Pancreas (tissue), 10 donors: ENCODE measurements at regions not wholly inside any gene's neighbourhood (a gene's known extent, or its start where the extent isn't known, plus 50 kb on each side); places are given as distances from the start of the nearest gene placed in this dataset.

Source experiments
- ATAC-seq, 4 donors: fragments of 200-7000 bp; cut with Tn5 transposase; one replicate each; pipeline versions ENCODE4 v1.8.0 to v1.9.1; 2020; ENCODE audit warnings: mild to moderate bottlenecking in 4 of 4, moderate library complexity in 4 of 4
- DNase-seq, 6 donors: peaks; one replicate each; pipeline ENCODE4 v3.0.0-alpha.2; 2020
- FAIRE-seq: peaks from 2 replicates; lab custom pipeline; 2012; peaks lifted over from hg19 to GRCh38; lab: Jason Lieb, UNC
- H3K27ac ChIP-seq, 4 donors: fragments of 200-600 bp; sonication (generic); 1 replicate in 3 of 4; 2 replicates in 1 of 4; pipeline versions ENCODE4 v1.5.0 to v1.8.0; 2020
- H3K27me3 ChIP-seq, 4 donors: fragments of 200-600 bp; one replicate each; pipeline ENCODE4 v1.8.0; 2021
- H3K36me3 ChIP-seq, 3 donors: fragments of 200-600 bp; sonication (generic) in 1 of 3; one replicate each; pipeline versions ENCODE4 v1.5.0 to v1.8.0; 2020 to 2021
- H3K4me1 ChIP-seq, 3 donors: fragments of 200-600 bp; one replicate each; pipeline ENCODE4 v1.8.0; 2021
- H3K4me3 ChIP-seq, 4 donors: fragments of 200-600 bp; sonication (generic) in 2 of 4; one replicate each; pipeline versions ENCODE4 v1.5.0 to v1.8.0; 2020 to 2021
- H3K9me3 ChIP-seq, 4 donors: fragments of 200-600 bp; one replicate each; pipeline ENCODE4 v1.8.0; 2021
- WGBS, 2 donors: extraction: QIAGEN DNeasy Blood & Tissue Kit; methylation state at CpG; one replicate each; pipeline ENCODE4 v1.1.7; 2013; 5-methylcytosine and 5-hydroxymethylcytosine counted together
- intact Hi-C, 3 donors: fragments of 100-400 bp; cut with DNase I; formaldehyde crosslinking; loops; one replicate each; pipeline versions ENCODE4 v1.11.1 to v1.14.2; 2022
- TF ChIP-seq, protein P1 (sequence below), 4 donors: fragments of 200-600 bp; sonication (generic) in 3 of 4; IDR thresholded peaks; one replicate each; pipeline versions ENCODE4 v1.5.0 to v1.8.0; 2021; ENCODE audit warnings: antibody characterized with exemption in 4 of 4
- donor health status: healthy with polysubstance abuse.
- donor health status: DM: no; HTN: no; CAD: no; lungs with moderate emphysema.
- donor health status: DM: no; HTN: no; CAD: no.
- donor health status: control.
- donor health status: control.
- donor health status: Bipolar disorder and iron deficiency.
- donor health status: DM: yes; HTN: yes; CAD: no.
- donor health status: DM: no; HTN: no; CAD: no.
- donor health status: DM: no; HTN: no; CAD: no.
- donor health status: DM: yes; HTN: yes; CAD: no.

DNA sequence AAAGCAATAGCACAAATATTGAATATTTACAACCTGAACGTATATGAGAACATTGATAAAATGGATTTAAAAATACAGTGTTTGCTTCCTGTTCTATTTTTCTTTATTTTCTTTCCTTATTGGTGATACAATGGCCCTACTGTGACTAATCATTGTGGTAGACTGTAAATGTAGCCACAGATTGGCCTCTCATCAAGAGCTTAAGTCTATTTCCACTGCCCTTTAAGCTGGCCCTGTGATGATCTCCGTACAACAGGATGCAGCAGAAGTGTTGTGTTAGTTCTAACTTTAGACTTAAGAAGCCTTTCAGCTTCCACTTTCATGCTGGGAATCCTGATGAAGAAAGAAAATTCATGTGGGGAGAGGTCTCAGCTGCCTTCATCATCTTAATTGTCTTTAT is 285.6 kb upstream of the B3GALT2 start:
- FAIRE-seq = no peak
- no peak for ATAC-seq
- Histone ChIP-seq H3K4me3 (no peak overlapping the region), H3K27ac (no peak overlapping the region), H3K36me3 (no peaks in the 10 kb centered on the region), H3K4me1 (no peaks in the 10 kb centered on the region), H3K27me3 (no peaks in the 10 kb centered on the region), H3K9me3 (no peaks in the 10 kb centered on the region)
- DNase-seq = no peak
- TF ChIP-seq, protein P1, sequence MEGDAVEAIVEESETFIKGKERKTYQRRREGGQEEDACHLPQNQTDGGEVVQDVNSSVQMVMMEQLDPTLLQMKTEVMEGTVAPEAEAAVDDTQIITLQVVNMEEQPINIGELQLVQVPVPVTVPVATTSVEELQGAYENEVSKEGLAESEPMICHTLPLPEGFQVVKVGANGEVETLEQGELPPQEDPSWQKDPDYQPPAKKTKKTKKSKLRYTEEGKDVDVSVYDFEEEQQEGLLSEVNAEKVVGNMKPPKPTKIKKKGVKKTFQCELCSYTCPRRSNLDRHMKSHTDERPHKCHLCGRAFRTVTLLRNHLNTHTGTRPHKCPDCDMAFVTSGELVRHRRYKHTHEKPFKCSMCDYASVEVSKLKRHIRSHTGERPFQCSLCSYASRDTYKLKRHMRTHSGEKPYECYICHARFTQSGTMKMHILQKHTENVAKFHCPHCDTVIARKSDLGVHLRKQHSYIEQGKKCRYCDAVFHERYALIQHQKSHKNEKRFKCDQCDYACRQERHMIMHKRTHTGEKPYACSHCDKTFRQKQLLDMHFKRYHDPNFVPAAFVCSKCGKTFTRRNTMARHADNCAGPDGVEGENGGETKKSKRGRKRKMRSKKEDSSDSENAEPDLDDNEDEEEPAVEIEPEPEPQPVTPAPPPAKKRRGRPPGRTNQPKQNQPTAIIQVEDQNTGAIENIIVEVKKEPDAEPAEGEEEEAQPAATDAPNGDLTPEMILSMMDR (IDR thresholded peaks at IDR 0.05) = no peak
- intact Hi-C loops = no loop called here
- 74 to 84% methylated on average over 2 of the region's 2 CpGs for WGBS, 2 donors

DNA sequence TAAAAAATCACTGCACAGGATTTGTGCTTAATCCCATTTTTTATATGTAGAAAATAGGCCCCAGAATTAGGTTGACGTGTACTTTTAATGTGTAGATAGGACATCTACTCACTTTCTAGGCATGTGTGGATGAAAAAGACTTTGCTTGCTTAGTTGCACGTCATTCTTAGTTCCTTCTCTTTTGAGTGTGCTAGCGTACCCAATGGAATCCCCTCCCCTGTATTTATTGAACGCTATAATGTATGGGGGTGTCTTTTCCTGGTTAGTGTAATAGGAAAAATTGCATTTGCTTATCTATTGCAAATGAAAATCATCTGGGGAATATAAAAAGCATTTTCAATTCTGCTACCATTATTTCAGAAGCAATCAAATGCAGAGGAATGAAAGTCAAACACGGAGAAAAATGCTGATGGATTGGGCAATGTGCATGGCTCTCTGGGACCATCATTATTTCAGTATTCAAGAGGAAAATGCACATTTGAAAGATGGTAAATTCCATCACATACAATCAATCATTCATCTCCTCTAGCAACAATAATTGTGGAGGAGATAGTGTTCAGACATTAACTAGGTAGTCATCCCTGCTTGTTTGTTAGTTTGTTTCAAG is 277.0 kb upstream of the B3GALT2 start:
- FAIRE-seq (no peak), DNase-seq (no peak), ATAC-seq (no peak)
- H3K9me3 ChIP-seq = no peaks in the 10 kb centered on the region
- WGBS, 2 donors = 76 to 81% methylated on average over 5 of the region's 5 CpGs
- H3K36me3 ChIP-seq = no peaks in the 10 kb centered on the region
- intact Hi-C loops = no loop called here
- TF ChIP-seq, protein P1 (IDR thresholded peaks at IDR 0.05) = no peak
- H3K27ac ChIP-seq = no peak overlapping the region
- H3K4me1 ChIP-seq = no peaks in the 10 kb centered on the region
- H3K27me3 ChIP-seq = no peaks in the 10 kb centered on the region
- no peak overlapping the region for H3K4me3 ChIP-seq

DNA sequence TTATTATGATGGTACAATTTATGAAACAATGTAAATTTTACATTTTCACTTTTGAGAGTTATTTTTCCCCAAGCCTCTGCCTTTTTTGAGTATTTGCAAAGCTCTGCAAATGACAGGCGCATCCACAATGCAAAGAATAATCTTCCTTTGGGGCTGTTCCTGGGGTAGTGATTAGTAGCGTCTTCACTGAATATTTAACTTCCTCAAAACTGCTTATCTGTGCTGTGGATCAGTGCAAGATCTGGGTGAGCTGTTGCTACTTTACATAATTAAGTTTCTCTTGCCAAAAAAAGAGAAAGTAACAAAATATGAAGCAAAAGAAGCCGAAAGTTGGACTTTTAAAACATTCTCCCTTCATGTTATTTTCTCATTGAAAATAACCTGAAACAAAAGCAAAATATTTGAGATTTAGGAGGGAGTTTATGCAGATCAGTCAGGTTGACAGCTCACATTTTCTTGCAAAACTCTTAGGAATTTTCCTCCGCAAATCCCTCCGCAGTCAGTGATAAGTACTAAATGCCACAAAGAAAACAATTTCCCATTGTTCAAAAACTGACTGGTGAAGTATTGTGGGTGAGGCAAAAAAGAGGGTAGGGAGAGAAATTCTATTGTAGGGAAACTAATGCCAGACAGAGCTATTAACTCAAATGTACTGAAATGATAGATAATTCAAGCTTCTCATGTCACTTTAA is 276.4 kb upstream of the B3GALT2 start:
- FAIRE-seq (no peak), ATAC-seq (no peak), DNase-seq (no peak)
- H3K27ac ChIP-seq = no peak overlapping the region
- 53 to 66% methylated on average over 5 of the region's 5 CpGs for WGBS, 2 donors
- no peak overlapping the region for H3K4me3 ChIP-seq
- no peaks in the 10 kb centered on the region for H3K9me3 ChIP-seq
- no peaks in the 10 kb centered on the region for H3K27me3 ChIP-seq
- H3K4me1 ChIP-seq = no peaks in the 10 kb centered on the region
- intact Hi-C loops = no loop called here
- H3K36me3 ChIP-seq = no peaks in the 10 kb centered on the region
- TF ChIP-seq, protein P1 (IDR thresholded peaks at IDR 0.05) = no peak

DNA sequence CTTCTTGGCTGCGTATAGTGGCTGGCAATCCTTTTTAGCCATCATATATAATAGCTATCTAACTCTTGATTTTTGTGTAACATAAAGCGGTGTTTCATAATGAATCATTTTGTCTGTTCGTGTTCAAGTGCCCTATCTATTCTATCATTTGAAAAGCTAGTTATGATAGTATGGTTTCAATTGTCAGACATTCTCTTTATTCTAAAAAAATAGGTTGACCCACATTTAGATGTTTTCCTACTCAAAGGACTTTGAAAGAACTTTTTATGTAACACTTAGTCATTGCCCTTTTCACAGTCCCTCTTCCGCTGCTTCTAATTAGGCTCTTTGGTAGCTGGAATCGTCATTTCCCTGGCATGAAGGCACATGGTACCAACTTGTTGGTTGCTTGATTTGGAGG is 272.2 kb upstream of the B3GALT2 start:
- WGBS, 2 donors = 91 to 93% methylated on average over 5 of the region's 5 CpGs
- TF ChIP-seq, protein P1 (IDR thresholded peaks at IDR 0.05) = no peak
- intact Hi-C loops = no loop called here

DNA sequence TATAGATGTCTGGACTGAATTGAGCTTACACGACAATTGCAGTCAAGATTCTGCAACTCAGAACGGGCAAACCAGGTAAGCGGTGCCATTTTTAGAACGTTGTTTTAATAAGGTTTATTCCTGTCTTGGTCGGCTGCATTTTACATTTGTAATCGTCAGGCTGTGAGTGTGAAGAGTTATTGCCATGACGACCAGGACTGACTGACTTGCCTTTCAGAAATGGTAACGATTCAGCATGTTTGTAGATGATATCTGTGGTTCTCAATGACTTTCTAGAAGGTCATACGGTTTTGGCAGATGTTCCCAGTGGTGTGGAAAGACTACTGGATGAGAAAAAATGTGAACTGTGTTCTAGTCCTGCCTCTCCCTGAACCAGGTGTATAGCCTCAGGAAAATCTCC is 271.3 kb upstream of the B3GALT2 start:
- Histone ChIP-seq H3K4me1 (no peaks in the 10 kb centered on the region), H3K27me3 (no peaks in the 10 kb centered on the region), H3K9me3 (no peaks in the 10 kb centered on the region), H3K27ac (no peak overlapping the region), H3K4me3 (no peak overlapping the region), H3K36me3 (no peaks in the 10 kb centered on the region)
- FAIRE-seq = no peak
- WGBS, 2 donors = 26 to 39% methylated on average over 9 of the region's 9 CpGs
- intact Hi-C loops = no loop called here
- TF ChIP-seq, protein P1 (IDR thresholded peaks at IDR 0.05) = no peak
- peak in 3 of 4 donors; percentile 44 to 65 (median 50) for ATAC-seq
- DNase-seq = peak in 1 of 6 donors; percentile 2

More for the DNA sequence above, 272.2 kb upstream of the B3GALT2 start:
- FAIRE-seq (peak; percentile 32), ATAC-seq (no peak), DNase-seq (no peak)
- Histone ChIP-seq H3K4me1 (no peaks in the 10 kb centered on the region), H3K27me3 (no peaks in the 10 kb centered on the region), H3K4me3 (no peak overlapping the region), H3K36me3 (no peaks in the 10 kb centered on the region), H3K27ac (no peak overlapping the region), H3K9me3 (no peaks in the 10 kb centered on the region)
